ENCODE measurements at regions not wholly inside any gene's neighbourhood (a gene's known extent, or its start where the extent isn't known, plus 50 kb on each side); places are given as distances from the start of the nearest gene placed in this dataset.
A peak's percentile ranks its signal among the peaks of the same experiment; 100 is the strongest.

DNA sequence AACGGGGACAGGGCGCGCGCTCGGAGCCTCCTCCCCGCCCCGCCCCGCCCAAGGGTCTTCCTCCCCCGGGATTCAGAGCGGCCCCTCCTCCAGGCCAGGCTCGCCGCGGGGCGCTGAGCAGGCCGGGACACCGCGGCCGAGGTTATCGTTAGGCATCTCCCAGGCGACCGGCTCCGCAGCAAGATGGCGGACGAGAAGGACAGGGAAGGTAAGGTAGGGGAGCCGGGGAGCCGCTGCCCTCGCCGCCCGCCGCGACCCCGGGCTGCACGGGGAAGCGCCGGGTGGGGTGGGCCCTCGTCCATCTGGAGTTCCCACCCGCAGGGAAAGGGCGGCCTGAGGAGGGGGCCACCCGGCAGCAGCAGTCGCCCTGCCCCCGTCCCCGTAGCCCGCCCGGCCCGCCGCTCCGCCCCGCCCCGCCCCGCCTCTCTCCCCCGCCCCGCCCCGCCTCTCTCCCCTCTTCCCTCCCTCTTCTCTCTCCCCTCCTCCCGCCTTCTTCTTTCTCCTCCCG lies 105.9 kb upstream of the HNRNPU start:
- ATAC-seq, result peak; percentile 75

DNA sequence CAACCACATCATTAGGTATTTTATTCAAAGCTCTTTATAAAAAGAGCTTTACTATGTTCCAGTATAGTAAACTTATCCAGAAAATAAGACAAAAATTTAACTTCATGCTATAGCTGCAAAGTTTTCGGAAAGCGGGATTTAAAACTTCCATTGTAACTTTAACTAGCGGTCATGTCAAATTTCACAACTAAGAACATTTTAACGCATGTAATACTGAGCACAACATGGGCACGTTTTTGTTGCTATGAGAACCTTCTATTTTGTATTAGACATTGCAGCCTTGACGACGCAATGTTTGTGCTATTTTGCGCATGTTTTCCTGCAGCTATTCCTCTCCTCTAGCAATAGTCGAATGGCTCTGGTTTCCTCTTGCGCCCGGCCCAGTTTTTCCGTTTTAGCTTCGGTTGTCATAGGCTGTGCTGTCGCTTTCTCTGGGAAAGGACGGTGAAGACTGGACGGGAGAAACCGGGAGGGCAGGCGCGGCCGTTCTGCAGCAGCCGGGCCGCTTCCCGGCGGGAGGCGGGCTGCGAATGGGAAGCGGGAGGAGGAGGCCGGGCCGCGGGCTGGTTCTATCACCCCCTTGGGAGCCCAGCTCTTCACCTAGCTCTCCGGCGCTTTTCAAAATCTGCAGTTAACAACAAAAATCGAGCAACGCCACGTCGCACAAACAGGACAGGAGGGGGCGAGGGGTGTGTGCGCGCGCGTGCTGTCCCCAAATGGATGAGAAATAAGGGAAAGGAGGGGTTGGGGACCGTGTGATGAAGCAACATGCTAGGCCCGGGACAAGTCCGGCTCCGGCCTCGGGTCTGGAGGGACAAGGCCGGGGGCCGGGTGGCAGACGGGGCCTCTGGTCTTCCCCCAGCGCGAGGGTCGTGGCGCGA lies 105.3 kb upstream of the HNRNPU start:
- peak; percentile 34 for ATAC-seq

DNA sequence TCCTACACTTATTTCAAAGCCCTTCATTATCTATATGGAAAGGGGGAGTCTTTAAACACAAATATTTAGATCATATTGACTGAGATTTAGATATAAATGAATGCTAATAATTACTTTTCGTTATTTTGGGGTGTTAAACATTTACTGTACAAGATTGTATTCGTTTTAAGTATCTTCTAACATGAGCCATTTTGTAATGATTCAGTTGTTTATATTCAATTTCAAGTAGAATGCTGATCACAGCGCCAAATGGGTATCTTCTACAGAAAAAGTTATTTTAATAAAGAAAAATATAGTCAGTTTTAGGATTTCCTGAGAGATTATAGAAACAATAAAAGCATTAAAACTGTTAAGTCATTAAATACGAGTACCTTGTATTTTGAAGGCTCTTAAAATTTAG lies 104.5 kb upstream of the HNRNPU start:
- ATAC-seq, result no peak

DNA sequence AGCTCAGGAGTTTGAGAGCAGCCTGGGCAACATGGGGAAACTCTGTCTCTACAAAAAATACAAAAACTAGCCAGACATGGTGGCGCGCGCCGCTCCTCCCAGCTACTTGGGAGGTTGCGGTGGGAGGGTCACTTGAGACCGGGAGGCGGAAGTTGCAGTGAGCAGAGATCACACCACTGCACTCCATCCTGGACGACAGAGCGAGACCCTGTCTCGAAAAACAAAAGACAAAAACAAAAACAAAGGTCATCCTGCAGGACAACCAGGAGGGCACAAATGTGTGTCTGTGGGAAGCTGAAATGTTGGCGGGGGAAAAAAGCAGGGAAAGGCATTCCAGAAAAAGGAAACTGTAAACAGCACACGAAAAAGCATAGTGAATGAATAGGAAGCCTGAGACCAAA lies 104.1 kb upstream of the HNRNPU start:
- no peak for ATAC-seq

DNA sequence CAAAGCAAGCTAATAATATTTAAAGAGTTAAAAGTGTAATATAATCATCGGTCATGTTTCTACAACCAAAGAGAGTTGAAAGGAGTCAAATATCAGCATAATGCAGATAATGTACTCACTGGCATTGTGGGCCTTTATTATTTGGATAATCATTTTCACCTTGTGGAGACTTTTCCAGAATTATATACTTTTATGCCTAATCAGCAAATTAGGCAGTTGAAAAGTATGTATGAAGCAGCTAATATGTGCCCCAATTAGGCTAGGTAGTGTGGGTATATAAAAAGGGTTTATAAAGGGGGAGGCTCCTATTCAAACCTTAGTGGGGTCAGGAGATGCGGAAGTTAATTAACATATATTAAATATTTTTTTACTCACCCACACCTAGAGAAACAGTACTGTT lies 102.8 kb upstream of the HNRNPU start:
- ATAC-seq, result no peak

DNA sequence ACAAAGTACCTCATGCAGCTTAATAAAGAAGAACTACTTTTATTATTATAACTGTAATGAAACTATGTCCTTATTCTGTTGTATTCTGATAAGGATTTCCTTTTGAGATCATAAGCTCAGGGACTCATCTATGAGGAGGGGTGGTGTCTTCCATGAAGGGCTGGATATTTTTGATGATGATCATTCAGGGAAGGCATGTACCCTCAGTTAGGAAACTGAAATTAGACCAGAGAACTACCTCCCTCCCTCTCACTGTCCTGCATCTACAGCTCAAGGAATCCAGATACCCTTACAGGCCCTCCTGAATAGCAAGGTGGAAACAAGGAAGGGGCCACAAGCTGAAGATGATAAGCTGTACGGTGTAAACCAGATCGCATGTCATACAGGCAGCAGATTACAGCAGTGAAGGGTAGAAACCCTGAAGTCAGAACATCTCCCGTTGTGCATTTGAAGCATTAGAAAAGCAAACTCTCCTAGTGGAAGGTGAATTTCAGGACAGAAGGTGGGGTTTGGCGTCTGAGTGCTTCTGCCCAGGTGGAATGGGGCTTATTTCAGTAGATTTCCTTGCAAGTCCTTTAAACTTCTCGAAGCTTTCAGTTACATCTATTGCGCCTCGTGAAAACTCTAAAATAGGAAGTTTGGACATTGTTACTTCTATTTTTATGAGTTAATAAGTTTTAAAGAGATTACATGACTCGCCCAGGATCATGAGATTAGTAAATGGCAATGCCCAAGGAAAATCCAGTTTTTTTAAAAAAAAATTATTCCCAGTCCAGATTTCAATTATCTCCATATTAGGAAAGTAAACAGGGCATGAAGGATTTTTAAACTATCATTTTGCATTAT lies 101.1 kb upstream of the HNRNPU start:
- no peak for ATAC-seq

DNA sequence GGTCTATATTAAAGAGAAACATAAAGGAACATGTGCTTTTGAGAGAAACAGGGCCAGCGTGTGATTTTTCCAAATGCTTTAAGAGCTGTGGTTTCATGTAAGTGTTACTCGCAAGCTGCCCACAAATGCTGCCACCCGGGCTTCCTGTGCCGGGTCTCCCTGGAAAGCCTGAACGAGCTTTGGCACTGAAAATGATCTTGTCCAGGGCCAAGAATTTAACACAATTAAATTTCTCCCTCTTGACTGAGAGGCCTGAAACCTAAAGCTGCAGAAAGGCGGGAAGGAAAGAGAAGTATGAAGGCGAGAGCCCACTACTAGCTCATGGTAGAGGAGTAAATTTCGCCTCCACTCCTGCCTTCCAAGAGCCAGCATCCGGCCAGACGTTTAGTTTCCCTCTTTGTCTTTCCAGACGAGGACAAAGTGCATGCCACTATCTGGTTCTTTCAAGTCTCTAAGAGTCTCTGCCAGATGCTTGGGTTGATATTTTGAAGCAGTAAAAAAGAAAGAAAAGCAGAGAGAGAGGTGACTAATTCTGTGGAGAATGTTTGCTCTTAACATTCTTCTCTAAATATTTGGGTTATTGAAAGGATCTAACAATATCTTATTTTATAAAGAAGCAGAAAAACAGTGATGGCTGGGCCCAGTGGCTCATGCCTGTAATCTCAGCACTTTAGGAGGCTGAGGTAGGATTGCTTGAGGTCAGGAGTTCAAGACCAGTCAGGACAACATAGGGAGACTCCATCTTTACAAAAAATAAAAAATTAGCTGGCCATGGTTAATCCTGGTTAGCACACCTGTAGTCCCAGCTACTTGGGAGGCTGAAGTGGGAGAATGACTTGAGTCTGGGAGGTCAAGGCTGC lies 100.0 kb upstream of the HNRNPU start:
- ATAC-seq, result no peak

DNA sequence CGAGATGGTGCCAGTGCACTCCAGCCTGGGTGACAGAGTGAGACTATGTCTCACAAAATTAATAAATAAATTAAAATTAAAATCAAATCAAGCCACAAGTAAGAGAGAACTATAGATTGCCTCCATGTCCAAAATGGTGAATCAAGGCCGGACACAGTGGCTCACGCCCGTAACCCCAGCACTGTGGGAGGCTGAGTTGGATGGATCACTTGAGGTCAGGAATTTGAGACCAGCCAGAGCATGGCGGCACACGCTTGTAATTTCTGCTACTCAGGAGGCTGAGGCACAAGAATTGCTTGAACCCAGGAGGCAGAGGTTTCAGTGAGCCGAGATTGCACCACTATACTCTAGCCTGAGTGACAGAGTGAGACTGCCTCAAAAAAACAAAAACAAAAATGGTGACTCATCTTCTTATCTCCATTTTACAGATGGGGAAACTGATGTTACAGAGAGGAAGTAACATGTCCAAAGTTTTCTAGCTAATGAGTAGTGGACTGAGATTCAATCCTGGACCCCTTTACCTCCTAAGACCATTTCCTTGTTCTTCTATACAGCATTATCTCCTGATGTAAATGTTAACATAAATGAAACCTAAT lies 99.0 kb upstream of the HNRNPU start:
- no peak for ATAC-seq

DNA sequence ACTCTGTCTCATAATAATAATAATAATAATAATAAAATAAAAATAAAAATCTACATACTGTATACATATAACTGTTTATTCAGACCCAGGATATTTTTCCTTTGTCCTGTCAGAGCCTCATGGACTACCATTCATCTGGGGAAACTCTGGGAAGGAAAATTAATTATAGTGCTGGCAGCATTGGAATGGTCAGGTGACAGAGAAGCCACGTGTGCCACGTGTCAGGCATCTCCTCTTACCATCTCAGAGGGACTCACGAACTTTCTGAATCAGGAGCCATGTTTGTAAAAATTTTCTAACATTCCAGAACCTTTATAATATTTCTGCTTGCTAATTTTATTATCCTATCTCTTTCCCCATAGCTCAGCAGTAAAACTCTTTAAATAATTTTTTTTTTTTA lies 97.8 kb upstream of the HNRNPU start:
- no peak for ATAC-seq

DNA sequence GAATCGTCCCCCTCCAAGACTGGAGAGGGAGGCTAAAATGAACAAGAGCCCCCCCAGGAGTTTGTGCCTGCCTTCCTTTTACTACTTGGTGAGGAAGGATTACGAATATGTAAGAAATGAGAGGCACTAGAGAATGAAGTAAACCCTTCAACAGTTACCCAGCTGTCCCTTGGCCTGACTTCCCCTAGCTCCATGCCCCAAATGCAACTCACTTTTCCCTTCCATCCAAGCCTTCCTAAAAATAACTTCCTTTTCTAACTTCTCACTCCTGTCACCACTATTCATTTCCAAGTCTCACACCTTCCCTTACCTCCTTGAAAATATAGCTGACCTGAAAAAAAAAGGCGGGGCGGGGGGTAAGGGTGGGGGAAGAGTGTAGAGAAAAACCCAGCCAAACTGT lies 96.6 kb upstream of the HNRNPU start:
- ATAC-seq, result no peak

DNA sequence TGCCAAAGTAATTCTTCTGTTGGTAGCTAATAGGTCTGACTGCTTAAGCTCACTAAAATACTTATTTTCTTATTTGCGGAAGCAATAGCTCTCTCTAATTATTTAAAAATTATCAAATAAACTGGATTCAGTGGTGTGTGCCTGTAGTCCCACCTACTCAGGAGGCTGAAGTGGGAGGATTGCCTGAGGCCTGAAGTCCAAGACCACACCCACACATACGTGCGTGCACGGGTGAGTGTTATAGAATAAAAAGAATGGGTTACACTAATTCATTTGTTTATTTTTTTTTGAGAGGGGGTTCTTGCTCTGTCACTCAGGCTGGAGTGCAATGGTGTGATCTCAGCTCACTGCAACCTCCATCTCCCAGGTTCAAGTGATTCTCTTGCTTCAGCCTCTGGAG lies 94.2 kb upstream of the HNRNPU start:
- no peak for ATAC-seq

DNA sequence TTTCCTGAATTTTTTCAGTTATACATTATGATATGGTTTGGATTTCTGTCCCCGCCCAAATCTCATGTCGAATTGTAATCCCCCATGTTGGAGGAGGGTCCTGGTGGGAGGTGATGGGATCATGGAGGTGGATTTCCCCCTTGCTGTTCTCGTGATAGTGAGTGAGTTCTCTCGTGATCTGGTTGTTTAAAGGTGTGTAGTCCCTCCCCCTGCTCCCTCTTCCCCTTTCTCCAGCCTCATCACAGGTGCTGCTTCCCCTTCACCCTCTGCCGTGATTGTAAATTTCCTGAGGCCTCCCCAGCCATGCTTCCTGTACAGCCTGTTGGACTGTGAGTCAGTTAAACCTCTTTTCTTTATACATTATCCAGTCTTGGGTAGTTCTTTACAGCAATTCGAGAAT lies 93.2 kb upstream of the HNRNPU start:
- peak; percentile 25 for ATAC-seq

DNA sequence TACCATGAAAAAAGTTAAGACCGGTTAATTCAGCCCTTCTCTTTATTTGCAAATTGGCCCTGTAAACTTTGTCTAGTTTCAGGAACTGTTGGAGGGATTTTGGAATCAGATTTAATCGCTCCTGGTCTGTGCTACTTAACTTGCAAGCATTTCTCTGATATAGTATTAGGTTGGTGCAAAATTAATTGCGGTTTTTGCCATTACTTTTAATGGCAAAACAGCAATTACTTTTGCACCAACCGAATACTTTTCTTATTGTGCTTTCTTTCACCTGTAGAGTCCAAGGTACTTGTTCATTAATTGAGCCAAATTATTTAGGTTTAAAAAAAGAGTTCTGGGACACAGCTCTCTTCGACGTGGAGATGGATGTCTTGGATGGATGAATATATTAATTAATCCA lies 92.8 kb upstream of the HNRNPU start:
- no peak for ATAC-seq

DNA sequence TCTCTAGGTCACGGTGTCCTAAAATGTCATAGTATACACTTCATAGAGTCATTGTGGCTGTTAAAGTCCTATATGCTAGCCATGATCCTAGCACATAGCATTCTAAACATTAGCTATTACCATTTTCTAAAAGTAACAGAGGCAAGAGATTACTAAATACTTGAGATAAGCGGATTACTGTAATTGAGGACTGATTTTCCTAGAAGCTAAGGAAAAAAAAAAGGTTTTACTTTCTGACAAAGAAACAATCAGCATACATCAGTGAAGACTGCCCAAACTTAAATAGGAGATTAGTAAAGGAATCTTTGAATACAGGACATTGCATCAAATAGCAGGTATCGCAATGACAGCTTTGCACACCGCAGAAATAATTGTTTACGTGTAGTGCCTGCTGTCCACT lies 91.3 kb upstream of the HNRNPU start:
- no peak for ATAC-seq

DNA sequence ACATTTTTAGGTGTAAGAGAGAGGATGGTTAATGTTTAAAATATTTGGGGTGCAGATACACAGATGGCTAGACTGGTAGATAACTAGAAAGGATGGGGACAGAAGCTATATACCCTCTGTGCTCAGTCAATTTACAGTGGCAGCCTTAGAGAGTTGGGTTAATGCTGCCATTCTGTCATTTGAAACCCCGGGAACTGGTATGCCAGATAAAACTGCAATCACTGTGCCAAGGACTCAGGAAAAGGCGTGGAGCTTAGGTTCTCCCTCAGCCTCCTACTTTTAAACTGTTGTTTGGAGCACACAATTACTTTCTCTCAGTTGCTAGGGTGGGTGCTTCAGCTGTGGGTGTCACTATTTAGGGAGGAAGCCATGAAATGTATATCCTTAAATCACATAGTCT lies 90.0 kb upstream of the HNRNPU start:
- ATAC-seq, result no peak

DNA sequence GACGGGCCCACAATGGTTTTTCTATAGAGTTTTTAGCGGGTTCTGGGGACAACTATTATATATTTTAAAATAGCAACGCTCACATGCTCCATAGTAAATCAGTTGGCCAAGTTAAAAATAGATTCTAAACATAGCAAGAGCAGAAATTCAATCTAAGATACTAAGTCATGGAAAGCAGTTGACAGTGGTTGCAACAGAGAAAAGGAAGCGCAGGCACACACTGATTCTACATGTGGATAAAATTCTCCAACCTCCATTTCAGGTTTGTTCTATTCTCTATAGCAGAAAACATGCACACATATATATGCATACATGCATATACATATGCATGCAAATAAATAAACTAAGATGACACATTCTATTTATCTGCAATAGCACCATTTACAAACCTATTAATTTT lies 89.6 kb upstream of the HNRNPU start:
- ATAC-seq, result no peak

DNA sequence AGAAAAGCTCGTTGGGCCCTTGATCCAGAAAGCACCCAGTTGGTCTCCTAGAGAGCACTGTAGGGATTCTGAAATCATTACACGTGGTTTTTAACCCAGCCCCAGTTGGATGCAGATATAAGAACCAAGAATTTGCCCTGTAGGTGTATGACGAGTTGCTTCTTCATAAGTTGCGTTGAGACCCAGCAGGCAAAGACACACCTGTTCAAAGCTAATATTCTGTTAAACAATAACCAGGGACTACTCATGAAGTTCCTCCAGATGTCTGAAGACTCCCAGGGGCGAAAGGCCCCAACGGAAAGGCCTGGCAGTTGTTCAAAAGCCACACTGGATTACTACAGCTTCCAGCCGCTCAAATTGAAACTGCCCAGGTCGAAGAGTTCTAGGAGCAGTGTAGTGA lies 88.6 kb upstream of the HNRNPU start:
- ATAC-seq, result peak; percentile 53

DNA sequence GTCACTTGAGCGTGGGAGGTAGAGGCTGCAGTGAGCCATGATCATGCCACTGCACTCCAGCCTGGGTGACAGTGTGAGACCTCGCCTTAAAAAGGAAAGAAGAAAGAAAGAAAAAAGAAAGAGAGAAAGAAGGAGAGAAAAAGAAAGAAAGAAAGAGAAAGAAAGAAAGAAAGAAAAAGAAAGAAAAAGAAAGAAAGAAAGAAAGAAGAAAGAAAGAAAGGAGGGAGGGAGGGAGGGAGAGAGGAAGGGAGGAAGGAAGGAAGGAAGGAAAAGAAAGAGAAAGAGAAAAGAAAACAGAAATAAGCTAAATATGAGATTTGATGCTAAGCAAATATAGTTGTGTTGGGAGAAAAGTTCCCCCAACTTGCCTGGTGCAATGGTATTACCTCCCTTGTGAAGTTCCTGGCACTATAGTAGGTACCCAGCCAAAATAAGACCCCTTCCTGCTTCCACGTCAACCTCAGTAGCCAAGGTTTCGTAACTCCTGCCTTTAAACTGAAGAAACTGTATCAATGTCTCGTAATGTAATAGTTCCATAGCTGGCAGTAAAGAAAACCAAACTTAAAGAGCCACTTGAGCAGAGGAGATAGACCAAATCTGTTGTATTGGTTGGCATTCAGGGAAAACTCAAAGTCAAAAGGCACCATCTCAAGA lies 88.1 kb upstream of the HNRNPU start:
- no peak for ATAC-seq

DNA sequence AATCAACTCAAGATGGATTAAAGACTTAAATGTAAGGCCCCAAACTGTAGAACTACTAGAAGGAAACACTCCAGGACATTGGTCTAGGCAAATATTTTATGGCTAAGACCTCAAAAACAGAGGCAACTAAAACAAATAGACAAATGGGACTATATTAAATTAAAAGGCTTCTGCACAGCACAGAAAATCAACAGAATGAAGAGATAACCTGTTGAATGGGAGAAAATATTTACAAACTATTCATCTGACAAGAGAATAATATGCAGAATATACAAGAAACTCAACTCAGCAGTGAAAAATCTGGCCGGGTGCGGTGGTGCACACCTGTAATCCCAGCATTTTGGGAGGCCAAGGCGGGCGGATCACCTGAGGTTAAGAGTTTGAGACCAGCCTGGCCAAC lies 84.1 kb upstream of the HNRNPU start:
- no peak for ATAC-seq

DNA sequence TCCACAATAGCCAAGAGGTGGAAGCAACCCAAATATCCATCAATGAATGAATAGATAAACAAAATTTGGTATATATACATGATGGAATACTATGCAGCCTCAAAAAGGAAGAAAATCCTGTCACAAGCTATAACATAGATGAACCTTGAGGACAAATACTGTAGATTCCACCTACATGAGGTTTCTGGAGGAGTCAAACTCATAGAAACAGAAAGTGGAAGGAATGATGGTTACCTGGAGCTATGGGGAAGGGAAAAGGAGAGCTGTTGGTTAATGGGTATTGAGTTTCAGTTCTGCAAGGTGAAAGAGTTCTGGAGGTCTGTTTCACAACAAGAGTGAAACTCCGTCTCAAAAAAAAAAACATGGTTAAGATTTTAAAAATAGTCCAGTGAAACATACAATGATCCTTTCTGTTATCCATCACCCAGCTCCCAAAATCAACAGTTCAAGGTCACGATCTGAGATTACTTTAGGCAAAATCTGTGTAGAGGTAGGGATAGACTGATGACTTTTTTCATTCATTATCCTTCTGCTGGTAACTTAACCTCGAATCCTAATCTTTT lies 80.8 kb upstream of the HNRNPU start:
- no peak for ATAC-seq

DNA sequence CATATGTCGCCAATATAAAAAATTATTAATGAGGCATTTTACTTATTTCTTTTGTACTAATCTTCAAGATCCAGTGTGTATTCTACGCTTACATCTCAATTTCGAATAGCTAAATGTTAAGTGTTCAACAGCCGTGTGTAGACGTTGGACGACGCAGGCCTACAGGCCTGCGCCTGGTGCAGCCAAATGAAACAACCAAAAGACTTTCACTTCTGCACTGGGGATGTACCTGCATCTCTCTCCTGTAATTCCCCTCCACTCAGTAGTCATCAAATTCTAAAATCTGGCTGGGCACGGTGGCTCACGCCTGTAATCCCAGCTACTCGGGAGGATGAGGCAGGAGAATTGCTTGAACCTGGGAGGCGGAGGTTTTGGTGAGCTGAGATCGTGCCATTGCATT lies 76.8 kb upstream of the HNRNPU start:
- ATAC-seq, result no peak

DNA sequence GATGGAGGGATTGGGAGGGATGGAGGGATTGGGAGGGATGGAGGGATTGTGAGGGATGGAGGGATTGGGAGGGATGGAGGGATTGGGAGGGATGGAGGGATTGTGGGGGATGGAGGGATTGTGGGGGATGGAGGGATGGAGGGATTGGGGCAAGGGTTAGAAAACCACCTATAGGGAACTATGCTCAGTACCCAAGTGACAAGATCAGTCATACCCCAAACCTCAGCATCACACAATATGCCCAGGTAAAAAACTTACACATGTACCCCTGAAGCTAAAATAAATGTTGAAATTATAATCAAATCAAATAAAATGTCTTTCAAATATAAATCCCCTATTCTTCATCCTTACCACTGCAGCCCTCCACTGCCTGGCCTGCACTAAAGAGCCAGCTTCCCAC lies 72.8 kb upstream of the HNRNPU start:
- no peak for ATAC-seq
